ENCODE measurements at regions not wholly inside any gene's neighbourhood (a gene's known extent, or its start where the extent isn't known, plus 50 kb on each side); places are given as distances from the start of the nearest gene placed in this dataset.

DNA sequence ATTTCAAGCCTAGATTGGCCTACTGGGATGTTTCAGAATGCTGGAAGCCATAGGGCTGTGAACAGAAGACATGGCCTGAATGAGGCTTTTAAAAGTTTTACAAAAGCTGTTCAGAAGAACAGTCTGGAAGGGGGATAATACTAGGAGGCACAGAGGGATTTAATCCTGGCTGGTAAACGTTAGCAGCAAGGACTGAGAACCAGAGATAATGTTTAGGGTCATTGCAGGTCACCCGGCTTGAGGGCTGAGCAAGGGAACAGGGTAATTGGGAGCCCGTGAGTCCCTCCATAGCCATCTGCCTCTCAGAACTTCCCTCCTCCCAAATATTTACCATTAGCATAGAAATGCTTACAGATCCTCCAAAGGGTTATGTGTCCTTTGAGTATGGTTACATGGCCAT lies 765.4 kb downstream of the TMEM182 start:
- no peak for DNase-seq

- no peak for DNase-seq
Measured at GRCh38 chr2:103529798-103530502, 768.1 kb downstream of the TMEM182 start.

DNA sequence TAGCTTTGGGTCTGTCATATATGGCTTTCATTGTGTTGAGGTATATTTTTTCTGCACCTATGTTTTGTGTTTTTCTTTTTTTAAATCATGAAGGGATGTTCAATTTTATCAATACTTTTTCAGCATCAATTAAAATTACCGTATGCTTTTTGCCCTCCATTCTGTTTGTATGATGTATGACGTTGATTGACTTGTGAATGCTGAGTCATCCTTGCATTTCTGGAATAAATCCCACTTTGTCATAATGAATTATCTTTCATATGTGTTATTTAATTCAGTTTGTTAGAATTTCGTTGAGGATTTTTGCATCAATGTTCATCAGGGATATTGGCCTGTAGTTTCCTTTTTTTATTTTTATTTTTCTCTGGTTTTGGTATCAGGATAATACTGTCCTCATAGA lies 790.9 kb downstream of the TMEM182 start:
- DNase-seq: no peak

- DNase-seq: no peak
Measured at GRCh38 chr2:103594823-103595222, 833.0 kb downstream of the TMEM182 start.

DNA sequence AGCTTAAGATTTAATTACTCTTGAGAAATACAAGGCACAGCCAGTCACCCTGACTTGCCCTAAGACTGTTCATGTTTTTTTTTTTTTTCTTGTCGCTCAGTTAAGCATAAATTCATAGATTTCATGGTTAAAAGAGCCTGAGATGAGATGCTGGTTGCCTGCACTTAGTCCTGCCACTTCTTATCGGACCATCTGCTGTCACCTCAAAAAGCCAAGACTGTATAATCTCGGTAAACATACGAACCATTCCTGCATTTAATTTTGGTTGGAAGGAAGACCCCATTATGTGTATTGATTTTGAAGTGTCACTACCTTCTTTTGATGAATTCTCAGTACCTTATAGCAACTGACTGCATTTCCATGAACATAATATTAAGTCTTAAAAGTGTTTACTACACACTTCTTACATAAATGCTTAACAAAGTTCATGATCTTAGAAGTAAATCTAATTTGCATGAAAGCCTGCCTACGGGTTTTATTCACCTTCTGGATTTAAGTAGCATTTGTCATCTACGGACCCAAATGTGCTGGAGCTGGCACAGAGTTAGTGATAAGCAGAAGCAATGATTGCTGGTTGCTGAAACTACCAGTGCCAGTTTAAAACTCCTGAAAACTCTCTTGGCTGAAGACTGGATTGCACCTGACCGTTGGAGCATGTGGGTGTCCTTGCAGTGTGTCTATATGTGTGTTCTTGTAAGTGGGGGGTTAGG lies 843.4 kb downstream of the TMEM182 start:
- peak; percentile 50 for DNase-seq

DNA sequence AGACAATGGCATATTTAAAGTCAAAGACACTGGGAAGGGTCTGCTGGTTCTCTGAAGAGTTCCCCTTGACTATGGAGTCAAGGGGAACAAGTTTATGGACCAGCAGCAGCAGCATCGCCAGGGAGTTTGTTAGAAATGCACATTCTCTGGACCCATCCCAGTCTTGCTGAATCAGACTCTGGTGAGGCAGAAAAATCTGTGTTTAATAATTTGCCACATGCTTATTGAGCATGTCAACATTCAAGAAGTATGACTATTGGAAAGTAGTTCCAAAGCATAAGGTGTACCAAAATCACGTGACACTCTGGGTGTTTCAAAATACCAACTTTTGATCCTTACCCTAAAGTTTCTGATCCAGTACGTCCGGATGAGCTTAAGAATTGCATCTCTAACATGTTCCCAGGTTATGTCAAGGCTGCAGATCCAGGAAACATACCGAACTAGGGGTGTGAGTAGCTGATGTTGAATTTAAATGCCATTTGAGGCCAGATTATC lies 853.8 kb downstream of the TMEM182 start:
- DNase-seq: no peak

- DNase-seq: no peak
Measured at GRCh38 chr2:103616891-103617290, 855.1 kb downstream of the TMEM182 start.

DNA sequence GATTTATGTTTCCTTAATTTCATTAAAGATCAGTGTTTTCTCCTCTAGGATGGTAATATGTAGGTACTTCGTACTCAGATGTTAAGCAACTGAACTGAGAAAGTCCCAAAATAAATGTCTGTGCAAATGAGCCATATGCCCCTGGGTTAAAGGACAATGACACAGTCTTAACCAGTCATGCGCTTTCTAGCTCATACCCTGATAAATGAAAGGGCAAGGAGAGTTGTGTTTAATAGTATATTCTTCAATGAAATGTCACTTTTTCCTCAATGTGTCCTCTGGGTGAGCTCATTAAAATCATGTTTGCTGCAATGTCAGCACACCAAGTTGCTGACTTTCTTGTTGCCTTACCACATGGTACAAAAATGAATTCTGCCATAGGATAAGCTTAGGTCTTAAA lies 856.3 kb downstream of the TMEM182 start:
- DNase-seq: no peak

DNA sequence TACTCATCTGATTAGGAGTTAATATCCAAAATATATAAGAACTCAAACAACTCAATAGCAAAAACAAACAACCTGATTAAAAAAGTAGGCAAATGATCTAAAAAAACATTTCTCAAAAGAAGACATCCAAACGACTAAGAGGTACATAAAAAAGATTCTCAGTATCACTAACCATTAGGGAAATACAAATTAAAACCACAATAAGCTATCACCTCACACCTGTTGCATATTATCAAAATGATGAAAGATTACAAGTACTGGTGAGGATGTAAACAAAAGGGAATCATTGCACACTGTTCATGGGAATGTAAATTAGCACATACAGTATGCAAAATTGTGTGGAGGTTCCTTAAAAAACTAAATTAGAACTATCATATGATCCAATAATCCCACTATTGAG lies 865.5 kb downstream of the TMEM182 start:
- DNase-seq: no peak

DNA sequence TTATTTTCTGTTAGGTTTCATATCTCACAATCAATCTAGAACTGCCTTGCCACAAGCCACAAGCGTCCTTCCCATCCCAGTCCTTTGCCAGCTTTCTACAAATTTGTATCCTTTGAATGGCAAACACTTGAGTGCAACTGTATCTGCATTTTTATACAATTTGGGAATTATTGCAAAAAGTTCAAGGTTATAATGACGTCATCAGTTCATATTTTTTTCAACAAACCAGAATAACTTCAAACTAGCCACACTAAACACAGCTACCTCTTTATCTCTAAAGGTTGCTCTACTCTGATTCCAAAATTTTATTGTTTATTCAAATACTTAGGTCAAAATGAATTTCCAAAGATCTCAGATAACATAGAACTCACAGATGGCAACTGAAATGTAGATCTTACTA lies 877.1 kb downstream of the TMEM182 start:
- no peak for DNase-seq

GRCh38 chr2:103656558-103656957 lies 894.7 kb downstream of the TMEM182 start:
- DNase-seq: no peak

DNA sequence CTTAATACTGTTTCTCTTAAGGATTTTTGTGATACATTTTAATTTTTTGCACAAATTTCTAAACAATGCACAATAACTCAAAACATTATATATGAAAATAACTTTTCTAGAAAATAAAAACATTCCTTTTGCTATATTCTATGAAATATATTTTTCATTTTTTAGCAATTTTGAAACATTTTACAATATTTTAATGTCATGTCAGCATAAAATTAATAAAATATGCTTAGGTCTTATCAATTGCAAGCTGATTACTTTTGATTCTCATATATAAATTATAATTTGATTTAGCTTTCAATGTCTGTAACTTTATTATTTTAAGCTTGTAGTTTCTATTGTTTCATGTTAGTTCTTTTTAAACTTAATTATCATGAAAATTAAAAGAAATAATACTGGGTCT lies 898.7 kb downstream of the TMEM182 start:
- DNase-seq: no peak

DNA sequence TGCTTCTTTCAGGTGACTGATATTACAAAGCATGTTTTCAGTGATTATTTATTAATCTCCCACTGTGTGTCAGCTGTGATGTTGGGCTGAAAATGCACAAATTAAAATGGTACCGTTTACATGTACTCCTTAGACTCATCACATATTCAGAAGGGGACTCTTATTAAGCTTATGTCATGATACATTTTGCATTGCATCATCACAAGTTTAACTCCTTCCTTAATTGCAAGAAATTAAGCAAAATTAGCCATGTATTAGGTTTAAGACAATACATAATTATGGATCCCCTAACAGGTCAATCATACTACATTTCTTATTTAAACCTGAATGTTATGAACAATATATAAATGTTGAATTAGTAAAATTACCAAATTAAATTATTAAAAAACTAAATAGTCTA lies 899.1 kb downstream of the TMEM182 start:
- DNase-seq: no peak

DNA sequence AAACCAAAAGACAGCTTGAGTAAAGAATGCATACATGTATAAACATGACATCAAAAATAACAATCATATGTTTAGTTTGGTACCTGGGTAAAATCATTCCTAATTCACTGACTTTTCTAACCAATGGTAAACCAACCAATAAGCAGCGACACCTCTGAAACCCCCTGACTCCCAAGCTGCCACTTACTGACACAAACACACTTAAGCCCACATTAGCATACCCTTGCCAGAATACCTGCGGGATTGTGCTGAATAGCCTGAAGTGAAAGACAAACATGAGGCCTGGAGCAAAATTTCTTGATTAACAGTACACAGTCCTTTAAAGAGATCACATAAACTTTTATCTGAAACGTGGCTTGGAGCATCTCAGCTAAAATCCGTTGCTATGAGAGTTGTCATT lies 902.9 kb downstream of the TMEM182 start:
- DNase-seq: no peak

GRCh38 chr2:103667335-103667884 lies 905.6 kb downstream of the TMEM182 start:
- no peak for DNase-seq

DNA sequence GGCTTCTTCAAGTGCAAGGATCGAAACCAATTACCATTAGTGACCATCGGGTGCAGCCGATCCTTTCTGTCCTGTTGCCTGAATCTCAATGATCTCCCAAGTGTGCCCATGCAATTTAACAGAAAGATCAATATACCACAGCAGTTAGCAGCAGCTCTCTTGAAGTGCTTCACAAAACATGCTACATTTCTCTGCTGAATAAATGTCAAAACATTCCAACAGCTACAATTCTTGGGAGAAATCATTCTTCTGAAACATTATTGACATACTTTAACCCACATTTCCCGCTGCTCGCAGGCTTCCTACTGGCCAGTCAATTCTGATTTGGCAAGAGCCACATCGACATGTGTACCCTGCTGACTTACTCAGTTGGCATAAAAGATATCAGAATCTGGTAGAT lies 907.7 kb downstream of the TMEM182 start:
- no peak for DNase-seq

Measured in NCI-H524 treated with DMSO at 0.1 percent for 48 hours (cell line).